ENCODE measurements at regions not wholly inside any gene's neighbourhood (a gene's known extent, or its start where the extent isn't known, plus 50 kb on each side); places are given as distances from the start of the nearest gene placed in this dataset.

GRCh38 chr13:107824635-107825034, 390.7 kb downstream of the LIG4 start (continued):
- TF ChIP-seq RAD21 (CRISPR knock-in tag; conservative IDR thresholded peaks at IDR 0.05 in 1 of 2, IDR thresholded peaks at IDR 0.05 in 1 of 2), result no peak

- Histone ChIP-seq H3K9me3 (replicated peaks; ENCODE audit: control insufficient read depth, insufficient read depth, low read depth, low read length) (no peaks in the 10 kb centered on the region), H3K9ac (ENCODE audit: insufficient read depth in 1 of 2, low read depth in 2 of 2, low read length in 2 of 2) (no peak overlapping the region), H3K4me3 (no peak overlapping the region), H3K27me3 (ENCODE audit: control insufficient read depth in 2 of 2, insufficient read depth in 2 of 2, low read length in 2 of 2) (no peaks in the 10 kb centered on the region), H4K20me1 (replicated peaks; ENCODE audit: control insufficient read depth, insufficient read depth, low read length) (no peaks in the 10 kb centered on the region), H3K4me2 (ENCODE audit: insufficient read depth, low read length) (no peak overlapping the region), H3K4me1 (replicated peaks in 1 of 2; ENCODE audit: control insufficient read depth in 2 of 2, insufficient read depth in 2 of 2, low read length in 2 of 2) (no peaks in the 10 kb centered on the region), H3K27ac (ENCODE audit: extremely low read depth, low read depth, low read length) (no peak overlapping the region), H2AFZ (ENCODE audit: low read depth, low read length) (no peak overlapping the region), H3K36me3 (ENCODE audit: control insufficient read depth, insufficient read depth, low read length) (no peaks in the 10 kb centered on the region), H3K79me2 (ENCODE audit: control insufficient read depth, insufficient read depth, low read length) (no peaks in the 10 kb centered on the region), H3K9me1 (ENCODE audit: control insufficient read depth, insufficient read depth, low read length) (no peaks in the 10 kb centered on the region)
- DNase-seq (ENCODE audit: extremely low read depth in 1 of 4, low spot score in 3 of 4) (no peak), ATAC-seq (no peak), FAIRE-seq (no peak)
- intact Hi-C loops (cut with micrococcal nuclease), result no loop called here
- in situ Hi-C loops (cut with MboI), result loop anchor here (25.0 kb wide), 1 partner anchor 240 kb away; no protein-coding TSS in a partner anchor
- POLR2A ChIA-PET, result no interaction called here
- CTCF ChIA-PET (ENCODE audit: low intra/inter-chr PET ratio), result no interaction called here
- no TSS peak for BruUV-seq (replicated peaks)
- no peak for TF ChIP-seq ZBTB8A (IDR thresholded peaks at IDR 0.05; ENCODE audit: partially characterized antibody)
- TF ChIP-seq MCM3 (IDR thresholded peaks at IDR 0.05), result no peak
- no peak for TF ChIP-seq CREBBP (IDR thresholded peaks at IDR 0.05; ENCODE audit: low read depth, low read length)
- no peak for TF ChIP-seq RFX7 (CRISPR knock-in tag; IDR thresholded peaks at IDR 0.05)
- TF ChIP-seq TRIM28 (IDR thresholded peaks at IDR 0.05), result no peak
- TF ChIP-seq ZNF445 (CRISPR knock-in tag; IDR thresholded peaks at IDR 0.05; ENCODE audit: low read depth), result no peak
- no peak for TF ChIP-seq USF2 (CRISPR knock-in tag; IDR thresholded peaks at IDR 0.05)
- no peak for TF ChIP-seq LEF1 (IDR thresholded peaks at IDR 0.05)
- TF ChIP-seq PCBP2 (IDR thresholded peaks at IDR 0.05; ENCODE audit: low read depth, low read length, poor library complexity, severe bottlenecking), result no peak
- no peak for TF ChIP-seq RBM25 (IDR thresholded peaks at IDR 0.05; ENCODE audit: low read depth, low read length, severe bottlenecking)
- no peak for TF ChIP-seq FOXM1 (IDR thresholded peaks at IDR 0.05; ENCODE audit: low read depth)
- TF ChIP-seq FOXM1 (CRISPR knock-in tag; IDR thresholded peaks at IDR 0.05; ENCODE audit: low read depth), result no peak
- TF ChIP-seq, protein P1, sequence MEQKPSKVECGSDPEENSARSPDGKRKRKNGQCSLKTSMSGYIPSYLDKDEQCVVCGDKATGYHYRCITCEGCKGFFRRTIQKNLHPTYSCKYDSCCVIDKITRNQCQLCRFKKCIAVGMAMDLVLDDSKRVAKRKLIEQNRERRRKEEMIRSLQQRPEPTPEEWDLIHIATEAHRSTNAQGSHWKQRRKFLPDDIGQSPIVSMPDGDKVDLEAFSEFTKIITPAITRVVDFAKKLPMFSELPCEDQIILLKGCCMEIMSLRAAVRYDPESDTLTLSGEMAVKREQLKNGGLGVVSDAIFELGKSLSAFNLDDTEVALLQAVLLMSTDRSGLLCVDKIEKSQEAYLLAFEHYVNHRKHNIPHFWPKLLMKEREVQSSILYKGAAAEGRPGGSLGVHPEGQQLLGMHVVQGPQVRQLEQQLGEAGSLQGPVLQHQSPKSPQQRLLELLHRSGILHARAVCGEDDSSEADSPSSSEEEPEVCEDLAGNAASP (IDR thresholded peaks at IDR 0.05), result no peak
- no peak for TF ChIP-seq ADNP (tag; IDR thresholded peaks at IDR 0.05)
- no peak for TF ChIP-seq ZNF639 (CRISPR knock-in tag; conservative IDR thresholded peaks at IDR 0.05 in 1 of 2, IDR thresholded peaks at IDR 0.05 in 1 of 2)
- no peak for TF ChIP-seq ZNF766 (CRISPR knock-in tag; conservative IDR thresholded peaks at IDR 0.05)
- no peak for TF ChIP-seq POLR2G (IDR thresholded peaks at IDR 0.05; ENCODE audit: low read depth, low read length)
- no peak for TF ChIP-seq JUNB (CRISPR knock-in tag; conservative IDR thresholded peaks at IDR 0.05)
- no peak for TF ChIP-seq GABPB1 (CRISPR knock-in tag; IDR thresholded peaks at IDR 0.05)
- no peak for TF ChIP-seq GABPB2 (CRISPR knock-in tag; conservative IDR thresholded peaks at IDR 0.05)
These were observed 393.3 kb downstream of the LIG4 start for GRCh38 chr13:107822006-107822405.

Data from K562 (cell line).